GM19455 (cell line): ENCODE measurements at regions not wholly inside any gene's neighbourhood (a gene's known extent, or its start where the extent isn't known, plus 50 kb on each side); places are given as distances from the start of the nearest gene placed in this dataset.
A peak's percentile ranks its signal among the peaks of the same experiment; 100 is the strongest.

Experiments
- ATAC-seq: cut with Tn5 transposase; IDR thresholded peaks from one replicate; pipeline ENCODE4 v1.9.1; 2021; ENCODE audit not compliant: unreplicated experiment

DNA sequence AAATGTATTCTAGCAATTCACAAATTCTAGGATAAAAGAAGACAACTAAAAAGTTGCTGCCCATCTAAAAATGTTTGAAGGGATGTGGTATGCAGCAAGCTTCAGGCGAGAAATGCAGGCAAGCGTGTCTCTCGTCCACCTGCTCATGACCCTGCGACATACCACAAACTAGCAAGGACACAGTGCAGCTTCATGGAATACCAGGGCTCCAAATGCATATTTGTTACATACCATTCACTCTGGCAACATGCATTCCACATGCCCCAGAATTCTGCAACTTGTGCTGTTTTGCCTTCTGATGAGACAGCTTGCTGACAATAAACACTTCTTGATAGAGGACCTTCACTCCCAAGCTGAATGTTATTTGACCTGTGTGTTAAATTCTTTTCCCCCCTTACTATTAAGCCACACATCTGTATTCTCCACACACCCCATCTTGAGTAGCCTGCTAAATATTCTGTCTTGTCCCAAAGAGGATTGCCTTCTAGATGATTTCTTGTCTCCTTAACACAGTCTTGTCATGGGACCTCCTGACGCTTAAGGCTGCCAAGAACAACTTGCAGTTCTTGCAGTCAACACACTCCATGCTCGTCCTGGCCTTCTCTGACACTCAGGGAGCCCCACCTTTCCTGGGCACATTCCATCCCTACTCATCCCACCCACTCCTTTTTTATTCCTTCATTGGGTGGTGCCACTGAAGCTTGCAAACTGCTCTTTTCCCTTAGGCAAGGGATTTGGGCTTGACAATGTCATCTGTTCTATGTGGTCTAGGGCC, 340.5 kb downstream of the PIK3R1 start:
- ATAC-seq, result no peak

DNA sequence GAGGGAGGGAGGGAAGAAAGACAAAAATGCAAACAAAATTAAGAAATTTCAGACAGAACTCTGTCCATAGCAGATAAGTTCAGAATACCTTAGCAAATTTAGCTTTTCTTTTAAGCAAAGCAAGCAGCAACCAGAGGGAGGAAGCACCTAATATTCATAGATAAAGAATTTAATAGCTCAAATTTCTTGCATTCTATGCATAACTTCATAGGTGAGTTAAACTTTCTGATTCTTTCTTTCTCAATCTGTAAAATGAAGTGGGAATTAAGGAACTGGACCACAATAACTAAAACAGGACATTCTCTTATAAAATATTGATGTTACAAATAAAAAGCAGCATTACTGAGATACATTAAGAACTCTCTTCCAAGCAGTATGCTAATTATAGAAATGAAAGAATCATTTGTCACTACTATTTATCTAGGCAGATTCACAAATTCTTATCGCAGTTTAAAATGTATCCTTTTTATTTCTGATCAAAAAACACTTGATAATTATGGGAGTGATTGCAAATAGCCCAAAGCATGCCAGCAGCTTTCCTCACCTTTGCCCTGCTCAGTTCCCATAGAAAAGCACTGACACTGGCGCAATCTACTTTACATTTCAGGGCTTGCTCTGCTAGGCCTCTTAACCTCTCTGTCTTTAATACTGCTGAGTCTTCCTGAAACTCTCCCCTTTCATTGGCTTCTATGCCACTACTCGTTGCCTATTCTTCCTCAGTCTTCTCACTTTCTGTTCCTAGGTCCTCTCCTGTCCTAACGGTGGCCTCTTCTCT, 341.8 kb downstream of the PIK3R1 start:
- ATAC-seq, result no peak

GRCh38 chr5:68562308-68562707, 346.8 kb downstream of the PIK3R1 start:
- ATAC-seq, result no peak

DNA sequence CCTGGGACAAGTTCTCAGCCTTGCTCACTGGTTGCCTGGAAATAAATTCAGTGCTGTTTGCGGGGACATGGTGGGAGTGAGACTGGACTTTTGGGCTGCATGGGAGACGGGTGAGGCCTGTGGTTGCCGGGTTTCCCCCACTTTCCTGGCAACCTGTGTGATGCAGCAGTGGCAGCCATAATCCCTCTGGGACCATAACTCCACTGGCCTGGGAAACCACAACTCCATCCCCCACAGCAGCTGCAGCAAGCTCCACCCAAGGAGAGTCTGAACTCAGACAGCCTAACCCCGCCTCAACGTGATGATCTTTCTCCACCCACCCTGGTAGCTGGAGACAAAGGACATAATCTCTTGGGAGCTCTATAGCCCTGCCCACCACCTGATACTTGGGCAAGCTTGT, 349.9 kb downstream of the PIK3R1 start:
- ATAC-seq, result no peak

GRCh38 chr5:68576805-68577204, 361.2 kb downstream of the PIK3R1 start:
- ATAC-seq, result no peak

DNA sequence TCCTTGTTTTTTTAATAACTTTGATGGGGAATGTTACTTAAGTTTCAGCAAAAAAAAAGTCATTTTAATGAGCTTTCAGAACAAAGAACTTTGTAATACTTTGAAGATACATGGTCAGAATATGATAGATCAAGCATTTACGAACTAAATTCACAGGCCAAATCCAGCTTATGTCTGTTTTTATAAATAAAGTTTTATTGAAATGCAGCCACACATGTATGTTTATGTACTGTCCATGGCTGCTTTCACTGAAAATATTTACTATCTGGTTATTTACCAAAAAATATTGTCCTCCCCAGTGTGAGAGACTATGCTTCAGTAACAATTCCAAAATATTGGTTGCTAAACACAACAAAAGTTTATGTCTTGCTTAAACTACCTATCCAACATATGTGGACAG, 366.7 kb downstream of the PIK3R1 start:
- no peak for ATAC-seq

GRCh38 chr5:68587171-68587570, 371.6 kb downstream of the PIK3R1 start:
- no peak for ATAC-seq

GRCh38 chr5:68591850-68592249, 376.3 kb downstream of the PIK3R1 start:
- ATAC-seq, result no peak

GRCh38 chr5:68592351-68592750, 376.8 kb downstream of the PIK3R1 start:
- no peak for ATAC-seq

DNA sequence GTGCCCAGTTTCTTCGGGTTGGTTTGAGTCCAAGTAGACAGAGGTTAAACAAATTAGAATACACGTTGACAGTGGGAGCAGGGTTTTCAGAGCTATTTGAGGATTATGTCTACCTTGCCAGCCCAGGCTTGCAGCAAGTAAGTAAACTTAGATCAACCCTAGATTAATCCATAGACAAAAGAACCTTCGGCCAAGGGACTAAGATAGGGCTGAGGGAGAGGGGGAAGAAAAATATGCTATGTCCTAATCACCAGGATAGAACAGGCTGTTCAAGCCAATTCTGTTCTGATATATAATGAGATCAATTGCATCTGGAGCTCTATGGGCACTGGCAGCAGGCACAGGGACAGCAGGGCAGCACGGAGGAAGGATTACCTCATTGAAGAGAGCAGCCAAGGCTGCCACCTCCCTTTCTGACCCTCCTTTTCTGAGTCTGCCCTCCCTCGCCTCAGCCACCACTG, 377.7 kb downstream of the PIK3R1 start:
- no peak for ATAC-seq

DNA sequence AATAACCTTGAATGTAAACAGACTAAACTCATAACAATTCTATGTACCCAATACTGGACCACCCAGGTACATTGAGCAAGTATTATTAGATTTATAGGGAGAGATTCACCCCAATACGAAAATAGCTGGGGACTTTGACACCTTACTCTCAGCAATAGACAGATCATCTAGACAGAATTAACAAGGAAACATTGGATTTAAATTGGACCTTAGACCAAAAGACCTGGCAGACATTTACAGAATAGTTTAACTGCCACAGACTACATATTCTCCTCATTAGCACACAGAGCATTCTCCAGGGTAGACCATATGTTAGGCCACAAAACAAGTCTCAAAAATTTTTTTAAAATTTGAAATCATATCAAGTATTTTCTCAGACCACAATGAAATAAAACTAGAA, 397.4 kb downstream of the PIK3R1 start:
- ATAC-seq, result no peak

GRCh38 chr5:68618501-68618900, 402.9 kb downstream of the PIK3R1 start:
- ATAC-seq, result no peak

DNA sequence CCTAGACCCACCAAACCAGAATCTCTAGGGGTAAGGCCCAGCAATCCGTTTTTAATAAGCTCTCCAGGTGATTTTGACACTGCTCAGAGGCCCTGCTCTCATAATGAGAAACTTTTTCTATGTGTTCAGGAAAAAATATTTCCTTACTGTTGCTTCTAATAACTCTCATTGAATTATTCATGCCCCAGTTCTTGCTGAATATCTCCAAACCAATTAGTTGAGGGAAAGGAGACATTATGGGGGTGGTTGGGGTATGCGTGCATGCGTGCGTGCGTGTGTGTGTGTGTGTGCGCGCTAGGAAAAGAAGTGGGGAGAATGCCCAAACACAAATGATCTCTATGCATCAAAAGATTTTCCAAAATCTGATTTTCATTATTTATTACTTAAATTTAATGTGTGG, 411.4 kb downstream of the PIK3R1 start:
- no peak for ATAC-seq

GRCh38 chr5:68628082-68628814, 412.7 kb downstream of the PIK3R1 start:
- ATAC-seq, result no peak

DNA sequence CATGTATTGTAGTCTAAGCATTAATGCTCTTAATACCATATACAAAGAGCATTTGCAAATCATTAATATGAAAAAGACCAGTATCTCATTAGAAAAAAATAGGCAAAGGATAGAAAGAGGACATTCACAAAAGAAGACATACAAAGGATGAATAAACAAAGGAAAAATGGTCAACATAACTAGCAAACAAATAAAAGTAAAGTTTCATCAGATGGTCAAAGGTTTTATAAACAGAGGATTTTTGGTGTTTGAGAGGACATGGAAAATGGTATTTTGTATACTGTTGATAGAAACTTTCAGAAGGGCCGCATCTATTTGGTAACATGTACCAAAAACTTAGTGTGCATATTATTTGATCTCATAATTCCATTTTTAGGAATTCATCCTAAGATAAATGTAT, 414.8 kb downstream of the PIK3R1 start:
- no peak for ATAC-seq

- ATAC-seq, result no peak
Measured at GRCh38 chr5:68631884-68632283, 416.3 kb downstream of the PIK3R1 start.

DNA sequence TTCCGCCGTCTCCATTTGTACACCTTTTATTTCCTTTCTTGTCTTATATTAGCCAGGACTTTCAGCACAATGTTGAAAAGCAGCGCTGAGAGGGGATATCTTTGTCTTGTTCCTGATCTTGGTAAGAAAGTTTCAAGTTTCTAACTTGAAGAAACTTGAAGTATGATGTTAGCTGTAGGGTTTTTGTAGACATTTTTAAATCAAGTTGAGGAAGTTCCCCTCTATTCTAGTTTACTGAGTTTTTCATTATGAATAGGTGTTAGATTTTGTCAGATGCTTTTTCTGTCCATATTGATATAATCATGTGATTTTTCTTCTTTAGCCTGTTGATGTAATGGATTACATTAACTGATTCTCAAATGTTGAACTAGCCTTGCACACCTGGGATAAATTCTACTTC, 425.7 kb downstream of the PIK3R1 start:
- ATAC-seq, result no peak

GRCh38 chr5:68643064-68643463, 427.5 kb downstream of the PIK3R1 start:
- ATAC-seq, result no peak

- ATAC-seq, result peak; percentile 98
Measured at GRCh38 chr5:68644971-68645370, 429.4 kb downstream of the PIK3R1 start.

DNA sequence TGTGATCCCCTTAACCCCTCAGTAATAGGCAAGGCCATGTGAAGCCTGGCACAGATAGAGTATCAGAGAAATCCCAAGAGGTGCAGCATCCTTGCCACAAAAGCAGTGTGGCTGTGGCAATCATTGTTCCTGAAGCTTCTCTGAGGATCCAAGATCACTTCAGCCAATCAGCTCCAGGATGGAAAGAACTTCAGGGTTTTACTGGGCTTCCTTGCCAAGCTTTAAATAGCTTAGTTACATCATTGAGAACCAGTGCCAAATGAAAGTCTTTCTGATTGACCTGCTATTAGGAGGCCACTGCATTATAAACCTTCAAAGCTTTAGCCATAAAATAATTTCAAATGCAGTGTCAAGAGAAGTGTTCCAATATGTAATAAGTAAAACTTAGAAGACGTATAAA, 430.6 kb downstream of the PIK3R1 start:
- ATAC-seq, result no peak

DNA sequence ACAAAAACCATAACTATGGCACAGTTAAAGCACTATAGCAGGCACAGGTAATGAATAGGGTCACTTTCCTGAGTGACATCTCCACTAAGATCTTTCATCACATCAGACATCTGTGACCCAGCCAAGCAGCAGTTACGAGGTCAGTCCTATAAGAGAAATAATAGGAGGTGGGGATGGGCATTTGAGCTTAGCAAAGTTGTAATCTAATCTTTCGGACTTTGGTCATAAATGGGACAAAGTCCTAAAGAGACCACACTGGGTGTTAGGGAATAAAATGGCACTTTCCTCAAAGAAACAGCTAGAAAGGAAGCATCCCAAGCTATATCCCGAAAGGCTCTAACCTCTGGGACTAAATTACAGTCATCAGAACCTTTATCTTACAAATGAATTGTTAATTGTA, 432.2 kb downstream of the PIK3R1 start:
- no peak for ATAC-seq
